D721Med (cell line): ENCODE measurements at regions not wholly inside any gene's neighbourhood (a gene's known extent, or its start where the extent isn't known, plus 50 kb on each side); places are given as distances from the start of the nearest gene placed in this dataset.

Source experiments
- DNase-seq: peaks from one replicate; pipeline ENCODE4 v3.0.0; 2011; ENCODE audit warnings: low spot score; ENCODE audit not compliant: insufficient read length
- FAIRE-seq: peaks from 2 replicates; lab custom pipeline; 2011; peaks lifted over from hg19 to GRCh38; lab: Jason Lieb, UNC
- TF ChIP-seq, protein P1 (sequence below): IDR thresholded peaks from 2 replicates; pipeline ENCODE4 v1.5.1; 2012; ENCODE audit warnings: mild to moderate bottlenecking, control low read depth; ENCODE audit not compliant: insufficient read depth; ENCODE audit errors: missing control alignments

DNA sequence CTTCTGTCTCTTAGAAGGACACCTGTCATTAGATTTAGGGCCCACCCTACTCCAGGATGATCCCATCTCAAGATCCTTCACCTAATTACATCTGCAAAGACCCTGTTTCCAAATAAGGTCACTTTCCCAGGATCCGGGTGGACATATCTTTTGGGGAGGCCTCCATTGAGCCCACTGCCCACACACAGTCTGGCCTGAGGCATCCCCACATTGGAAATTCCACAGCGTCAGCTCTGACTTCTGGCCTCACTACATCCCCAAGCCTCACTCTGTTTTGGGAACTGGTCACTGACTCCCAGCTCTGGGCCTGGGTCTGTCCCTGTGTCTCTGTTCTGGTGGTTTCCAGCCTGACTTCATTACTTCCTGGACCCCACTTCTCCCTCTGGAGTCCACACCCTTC lies 285.5 kb downstream of the CRLF2 start:
- DNase-seq (no peak), FAIRE-seq (no peak)

DNA sequence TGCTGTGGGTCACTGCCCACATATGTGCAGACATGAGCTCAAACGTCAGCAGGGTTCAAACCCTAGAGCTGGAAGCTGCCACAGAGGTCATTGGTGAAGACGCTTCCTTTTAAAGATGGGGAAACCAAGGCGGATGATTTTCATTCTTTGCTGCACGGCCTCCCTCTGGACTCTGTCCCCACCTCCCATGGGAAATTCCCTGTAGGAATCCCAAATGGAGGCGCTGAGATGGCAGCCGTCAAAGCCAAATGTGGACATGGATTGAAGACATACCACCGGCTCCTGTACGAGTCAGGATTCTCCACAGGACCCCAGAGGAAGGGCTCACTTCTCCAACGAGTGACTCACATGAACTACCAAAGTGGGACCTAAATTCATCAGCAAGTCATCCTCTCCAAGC lies 286.4 kb downstream of the CRLF2 start:
- TF ChIP-seq, protein P1, sequence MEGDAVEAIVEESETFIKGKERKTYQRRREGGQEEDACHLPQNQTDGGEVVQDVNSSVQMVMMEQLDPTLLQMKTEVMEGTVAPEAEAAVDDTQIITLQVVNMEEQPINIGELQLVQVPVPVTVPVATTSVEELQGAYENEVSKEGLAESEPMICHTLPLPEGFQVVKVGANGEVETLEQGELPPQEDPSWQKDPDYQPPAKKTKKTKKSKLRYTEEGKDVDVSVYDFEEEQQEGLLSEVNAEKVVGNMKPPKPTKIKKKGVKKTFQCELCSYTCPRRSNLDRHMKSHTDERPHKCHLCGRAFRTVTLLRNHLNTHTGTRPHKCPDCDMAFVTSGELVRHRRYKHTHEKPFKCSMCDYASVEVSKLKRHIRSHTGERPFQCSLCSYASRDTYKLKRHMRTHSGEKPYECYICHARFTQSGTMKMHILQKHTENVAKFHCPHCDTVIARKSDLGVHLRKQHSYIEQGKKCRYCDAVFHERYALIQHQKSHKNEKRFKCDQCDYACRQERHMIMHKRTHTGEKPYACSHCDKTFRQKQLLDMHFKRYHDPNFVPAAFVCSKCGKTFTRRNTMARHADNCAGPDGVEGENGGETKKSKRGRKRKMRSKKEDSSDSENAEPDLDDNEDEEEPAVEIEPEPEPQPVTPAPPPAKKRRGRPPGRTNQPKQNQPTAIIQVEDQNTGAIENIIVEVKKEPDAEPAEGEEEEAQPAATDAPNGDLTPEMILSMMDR, result no peak
- no peak for FAIRE-seq
- no peak for DNase-seq

More for the DNA sequence above, 285.5 kb downstream of the CRLF2 start:
- TF ChIP-seq, protein P1, result no peak

DNA sequence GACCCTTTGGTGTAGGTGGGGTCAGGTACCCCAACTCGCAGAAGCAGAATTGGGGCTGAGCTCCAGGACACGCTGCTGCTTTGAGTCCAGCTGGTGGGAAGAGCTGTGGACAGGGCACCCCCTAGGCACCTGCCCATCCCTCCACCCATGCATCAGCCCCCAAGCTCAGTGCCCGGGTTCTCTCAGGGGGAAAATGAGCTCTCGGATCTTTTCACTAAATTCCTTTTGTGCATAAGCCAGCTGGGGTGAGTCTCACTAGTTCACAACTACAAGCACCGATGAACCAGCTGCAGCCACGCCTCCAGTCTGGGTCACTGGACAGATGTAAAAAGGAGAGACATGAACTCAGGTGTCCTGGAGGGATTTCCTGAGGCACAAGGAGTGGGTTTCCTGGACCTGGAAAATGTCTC lies 286.8 kb downstream of the CRLF2 start:
- TF ChIP-seq, protein P1, result no peak
- FAIRE-seq, result no peak
- no peak for DNase-seq

DNA sequence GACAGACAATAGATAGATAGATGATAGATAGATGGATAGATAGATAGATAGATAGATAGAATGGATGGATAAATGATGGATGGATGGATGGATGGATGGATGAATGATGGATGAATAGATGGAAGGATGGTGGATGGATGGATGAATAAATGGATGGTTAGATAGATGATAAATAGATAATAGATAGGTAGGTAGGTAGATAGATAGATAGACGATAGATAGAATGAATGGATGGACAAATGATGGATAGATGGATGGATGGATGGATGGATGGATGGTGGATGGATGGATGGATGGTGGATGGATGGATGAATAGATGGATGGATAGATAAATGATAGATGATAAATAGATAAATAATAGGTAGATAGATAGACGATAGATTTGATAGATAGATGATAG lies 287.4 kb downstream of the CRLF2 start:
- DNase-seq, result no peak
- no peak for FAIRE-seq
- TF ChIP-seq, protein P1, result no peak

DNA sequence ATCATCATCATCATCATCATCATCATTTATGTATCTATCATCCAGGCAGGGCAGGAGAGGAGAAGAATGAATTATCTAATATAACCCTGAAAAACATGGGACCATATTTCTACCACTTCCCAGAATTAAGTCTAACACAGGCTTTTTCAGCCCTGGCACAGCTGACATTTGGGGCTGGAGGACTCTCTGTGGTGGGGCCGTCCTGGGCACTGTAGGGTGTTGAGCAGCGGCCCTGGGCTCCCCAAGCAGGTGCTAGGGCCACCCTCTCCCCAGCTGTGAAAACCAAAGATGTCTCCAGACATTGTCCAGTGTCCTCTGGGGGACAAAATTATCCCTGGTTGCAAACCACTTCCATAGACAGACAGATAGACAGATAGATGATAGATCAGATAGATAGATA lies 288.4 kb downstream of the CRLF2 start:
- DNase-seq (no peak), FAIRE-seq (no peak)
- TF ChIP-seq, protein P1, result no peak

DNA sequence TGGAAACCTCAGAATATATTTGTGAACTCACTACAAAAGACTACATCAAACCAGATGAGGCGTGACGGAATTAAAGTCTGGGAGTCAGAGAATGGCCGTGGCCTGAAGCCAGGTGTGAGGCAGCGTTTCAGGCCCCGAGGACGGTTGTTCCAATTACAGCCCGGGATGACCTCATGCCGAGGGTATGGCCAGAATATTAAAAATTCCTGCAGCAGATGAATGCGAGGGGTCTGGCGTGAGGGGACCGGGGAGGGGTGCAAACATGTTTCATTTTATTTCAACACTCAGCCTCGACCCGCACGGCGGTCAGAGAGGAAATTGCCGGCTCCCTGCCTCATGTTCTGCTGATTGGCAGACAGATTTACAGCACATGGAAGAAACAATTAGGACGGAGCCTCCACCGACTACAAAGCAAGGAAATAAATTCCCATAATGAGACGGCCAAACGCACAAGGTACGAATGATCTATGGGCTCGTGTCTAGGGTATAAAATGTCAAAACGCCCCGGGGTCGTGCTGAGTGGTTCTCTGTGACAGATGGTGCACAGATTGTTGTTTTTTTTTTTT lies 289.7 kb downstream of the SHOX start:
- FAIRE-seq (no peak), DNase-seq (no peak)
- TF ChIP-seq, protein P1, result no peak

DNA sequence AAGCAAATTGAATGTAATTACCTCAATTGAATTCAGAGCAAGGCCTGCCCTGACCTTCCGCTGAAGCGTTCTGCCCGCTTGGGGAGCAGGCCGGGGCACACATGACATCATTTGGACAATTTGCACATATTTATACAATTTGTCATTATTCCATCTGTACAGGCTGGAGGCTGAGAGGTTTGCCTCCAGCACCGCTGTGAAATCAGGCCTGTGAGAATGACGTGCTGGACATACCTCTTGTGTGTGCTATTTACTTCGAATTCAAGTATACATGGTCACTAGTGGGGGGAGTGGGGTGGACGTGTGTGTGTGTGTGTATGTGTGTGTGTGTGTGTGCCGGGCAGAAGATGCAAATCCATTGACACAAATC lies 285.6 kb downstream of the SHOX start:
- DNase-seq, result no peak
- FAIRE-seq, result no peak
- TF ChIP-seq, protein P1, result no peak
